ENCODE measurements at regions not wholly inside any gene's neighbourhood (a gene's known extent, or its start where the extent isn't known, plus 50 kb on each side); places are given as distances from the start of the nearest gene placed in this dataset.

GRCh38 chr2:166725927-166726924, 162.1 kb upstream of the XIRP2 start:
- H3K36me3 ChIP-seq (ENCODE audit: control insufficient read depth, insufficient read depth, low read length), result no peaks in the 10 kb centered on the region
- no peaks in the 10 kb centered on the region for H3K4me1 ChIP-seq (replicated peaks in 1 of 2; ENCODE audit: control insufficient read depth in 2 of 2, insufficient read depth in 2 of 2, low read length in 2 of 2)
- POLR2A ChIA-PET, result no interaction called here
- no peak overlapping the region for H3K9ac ChIP-seq (ENCODE audit: insufficient read depth in 1 of 2, low read depth in 2 of 2, low read length in 2 of 2)
- DNase-seq (ENCODE audit: extremely low read depth in 1 of 4, low spot score in 3 of 4), result no peak
- H3K27me3 ChIP-seq (ENCODE audit: control insufficient read depth in 2 of 2, insufficient read depth in 2 of 2, low read length in 2 of 2), result no peaks in the 10 kb centered on the region
- in situ Hi-C loops (cut with MboI) (no loop called here), intact Hi-C loops (cut with micrococcal nuclease) (no loop called here)
- TF ChIP-seq ZBTB26 (CRISPR knock-in tag; IDR thresholded peaks at IDR 0.05) (no peak), BRCA1 (IDR thresholded peaks at IDR 0.05) (no peak), BRCA1 (CRISPR knock-in tag; IDR thresholded peaks at IDR 0.05) (no peak), ZSCAN32 (CRISPR knock-in tag; IDR thresholded peaks at IDR 0.05) (no peak), PCBP1 (IDR thresholded peaks at IDR 0.05; ENCODE audit: low read depth, low read length, poor library complexity, severe bottlenecking) (no peak), PCBP2 (IDR thresholded peaks at IDR 0.05; ENCODE audit: low read depth, low read length, poor library complexity, severe bottlenecking) (no peak), TOE1 (IDR thresholded peaks at IDR 0.05; ENCODE audit: borderline replicate concordance) (no peak), TOE1 (CRISPR knock-in tag; IDR thresholded peaks at IDR 0.05; ENCODE audit: borderline replicate concordance, low read depth) (no peak)
- H3K27ac ChIP-seq (ENCODE audit: extremely low read depth, low read depth, low read length), result no peak overlapping the region
- no peak overlapping the region for H3K4me3 ChIP-seq
- H3K9me3 ChIP-seq (replicated peaks; ENCODE audit: control insufficient read depth, insufficient read depth, low read depth, low read length), result no peaks in the 10 kb centered on the region; the same call in 1 of the 2 replicates
- H4K20me1 ChIP-seq (replicated peaks; ENCODE audit: control insufficient read depth, insufficient read depth, low read length), result no peaks in the 10 kb centered on the region
- BruUV-seq (replicated peaks), result no TSS peak
- no peaks in the 10 kb centered on the region for H3K9me1 ChIP-seq (ENCODE audit: control insufficient read depth, insufficient read depth, low read length)
- CTCF ChIA-PET (ENCODE audit: low intra/inter-chr PET ratio), result no interaction called here
- 0% methylated on average over 2 of the region's 2 CpGs for WGBS (ENCODE audit: insufficient coverage, low coverage, missing lambda C conversion rate)
- ATAC-seq, result no peak
- FAIRE-seq, result no peak
- no peaks in the 10 kb centered on the region for H3K79me2 ChIP-seq (ENCODE audit: control insufficient read depth, insufficient read depth, low read length)
- H2AFZ ChIP-seq (ENCODE audit: low read depth, low read length), result no peak overlapping the region
- H3K4me2 ChIP-seq (ENCODE audit: insufficient read depth, low read length), result no peak overlapping the region

Measured in K562 (cell line).